HepG2 (cell line): ENCODE measurements at regions not wholly inside any gene's neighbourhood (a gene's known extent, or its start where the extent isn't known, plus 50 kb on each side); places are given as distances from the start of the nearest gene placed in this dataset.

Source experiments
- DR1 ChIP-seq: sonication (generic); formaldehyde crosslinking; IDR thresholded peaks from 2 replicates; pipeline ENCODE4 v1.8.0; 2021; ENCODE audit warnings: mild to moderate bottlenecking, missing genetic modification reagents, inconsistent platforms
- MYNN ChIP-seq: sonication (generic); formaldehyde crosslinking; IDR thresholded peaks from 2 replicates; pipeline ENCODE4 v1.4.0; 2020; ENCODE audit warnings: mild to moderate bottlenecking, low read depth, missing genetic modification reagents
- ZFP41 ChIP-seq: sonication (generic); formaldehyde crosslinking; IDR thresholded peaks from 2 replicates; pipeline ENCODE4 v1.4.0; 2020; ENCODE audit warnings: mild to moderate bottlenecking, missing genetic modification reagents, borderline replicate concordance
- ZSCAN25 ChIP-seq: sonication (generic); formaldehyde crosslinking; IDR thresholded peaks from 2 replicates; pipeline ENCODE4 v1.8.0; 2022; ENCODE audit warnings: mild to moderate bottlenecking, missing genetic modification reagents
- TF ChIP-seq, protein P1 (sequence below): sonication (generic); formaldehyde crosslinking; IDR thresholded peaks from 2 replicates; pipeline ENCODE4 v1.8.1; 2023; ENCODE audit warnings: mild to moderate bottlenecking, missing genetic modification reagents
- TF ChIP-seq, protein P2 (sequence below): sonication (generic); formaldehyde crosslinking; IDR thresholded peaks from 2 replicates; pipeline ENCODE4 v1.5.0; 2020; ENCODE audit warnings: mild to moderate bottlenecking, missing genetic modification reagents
- TF ChIP-seq, protein P3 (sequence below): sonication (generic); formaldehyde crosslinking; IDR thresholded peaks from 2 replicates; pipeline ENCODE4 v1.8.0; 2022; ENCODE audit warnings: mild to moderate bottlenecking, missing genetic modification reagents, moderate library complexity
- TF ChIP-seq, protein P4 (sequence below): sonication (generic); formaldehyde crosslinking; IDR thresholded peaks from 2 replicates; pipeline ENCODE4 v1.5.1; 2020; ENCODE audit warnings: missing genetic modification reagents, mild to moderate bottlenecking, borderline replicate concordance
- TF ChIP-seq, protein P5 (sequence below): sonication (generic); formaldehyde crosslinking; IDR thresholded peaks from 2 replicates; pipeline ENCODE4 v1.5.1; 2020; ENCODE audit warnings: mild to moderate bottlenecking, missing genetic modification reagents
- TF ChIP-seq, protein P6 (sequence below): sonication (generic); formaldehyde crosslinking; IDR thresholded peaks from 2 replicates; pipeline ENCODE4 v1.8.1; 2022; ENCODE audit warnings: low read depth, mild to moderate bottlenecking, missing genetic modification reagents
- TF ChIP-seq, protein P7 (sequence below): IDR thresholded peaks from 2 replicates; pipeline ENCODE4 v1.6.1; 2016; ENCODE audit warnings: mild to moderate bottlenecking

DNA sequence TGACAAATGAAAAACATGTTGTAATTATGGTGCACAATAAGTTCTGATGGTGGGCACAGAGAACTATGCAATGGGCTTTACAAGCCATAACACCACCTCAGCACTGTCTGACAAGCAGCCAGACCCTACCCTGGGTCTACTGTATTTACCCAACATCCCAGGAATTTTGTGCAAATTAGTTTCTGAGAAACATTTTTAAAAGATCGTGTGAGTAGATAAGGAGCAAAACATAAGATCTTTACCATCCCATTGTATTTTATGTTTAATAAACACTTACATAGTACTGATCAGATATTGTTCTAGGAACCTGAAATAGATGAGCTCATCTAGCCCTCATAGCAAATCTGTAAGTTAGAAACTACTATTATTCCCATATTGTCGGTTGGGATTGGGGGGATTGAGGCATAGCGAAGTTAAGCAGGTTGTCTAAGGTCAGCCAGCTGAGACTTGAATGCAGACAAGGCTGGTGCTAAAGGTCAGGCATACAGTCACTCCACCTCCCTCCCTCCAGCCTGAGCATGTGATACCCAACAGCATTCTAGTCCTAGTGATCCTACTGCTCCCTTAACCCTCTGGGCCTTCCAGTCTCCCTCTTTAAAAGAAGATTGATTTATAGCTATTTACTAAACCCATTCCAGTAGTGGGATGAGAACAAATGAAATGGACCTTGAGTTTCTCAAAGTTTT, 67.4 kb upstream of the STAM2 start (continued):
- TF ChIP-seq, protein P1, sequence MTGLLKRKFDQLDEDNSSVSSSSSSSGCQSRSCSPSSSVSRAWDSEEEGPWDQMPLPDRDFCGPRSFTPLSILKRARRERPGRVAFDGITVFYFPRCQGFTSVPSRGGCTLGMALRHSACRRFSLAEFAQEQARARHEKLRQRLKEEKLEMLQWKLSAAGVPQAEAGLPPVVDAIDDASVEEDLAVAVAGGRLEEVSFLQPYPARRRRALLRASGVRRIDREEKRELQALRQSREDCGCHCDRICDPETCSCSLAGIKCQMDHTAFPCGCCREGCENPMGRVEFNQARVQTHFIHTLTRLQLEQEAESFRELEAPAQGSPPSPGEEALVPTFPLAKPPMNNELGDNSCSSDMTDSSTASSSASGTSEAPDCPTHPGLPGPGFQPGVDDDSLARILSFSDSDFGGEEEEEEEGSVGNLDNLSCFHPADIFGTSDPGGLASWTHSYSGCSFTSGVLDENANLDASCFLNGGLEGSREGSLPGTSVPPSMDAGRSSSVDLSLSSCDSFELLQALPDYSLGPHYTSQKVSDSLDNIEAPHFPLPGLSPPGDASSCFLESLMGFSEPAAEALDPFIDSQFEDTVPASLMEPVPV (CRISPR knock-in tag), result no peak
- TF ChIP-seq, protein P2, sequence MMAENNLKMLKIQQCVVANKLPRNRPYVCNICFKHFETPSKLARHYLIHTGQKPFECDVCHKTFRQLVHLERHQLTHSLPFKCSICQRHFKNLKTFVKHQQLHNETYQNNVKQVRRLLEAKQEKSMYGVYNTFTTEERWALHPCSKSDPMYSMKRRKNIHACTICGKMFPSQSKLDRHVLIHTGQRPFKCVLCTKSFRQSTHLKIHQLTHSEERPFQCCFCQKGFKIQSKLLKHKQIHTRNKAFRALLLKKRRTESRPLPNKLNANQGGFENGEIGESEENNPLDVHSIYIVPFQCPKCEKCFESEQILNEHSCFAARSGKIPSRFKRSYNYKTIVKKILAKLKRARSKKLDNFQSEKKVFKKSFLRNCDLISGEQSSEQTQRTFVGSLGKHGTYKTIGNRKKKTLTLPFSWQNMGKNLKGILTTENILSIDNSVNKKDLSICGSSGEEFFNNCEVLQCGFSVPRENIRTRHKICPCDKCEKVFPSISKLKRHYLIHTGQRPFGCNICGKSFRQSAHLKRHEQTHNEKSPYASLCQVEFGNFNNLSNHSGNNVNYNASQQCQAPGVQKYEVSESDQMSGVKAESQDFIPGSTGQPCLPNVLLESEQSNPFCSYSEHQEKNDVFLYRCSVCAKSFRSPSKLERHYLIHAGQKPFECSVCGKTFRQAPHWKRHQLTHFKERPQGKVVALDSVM (CRISPR knock-in tag), result no peak
- TF ChIP-seq, protein P3, sequence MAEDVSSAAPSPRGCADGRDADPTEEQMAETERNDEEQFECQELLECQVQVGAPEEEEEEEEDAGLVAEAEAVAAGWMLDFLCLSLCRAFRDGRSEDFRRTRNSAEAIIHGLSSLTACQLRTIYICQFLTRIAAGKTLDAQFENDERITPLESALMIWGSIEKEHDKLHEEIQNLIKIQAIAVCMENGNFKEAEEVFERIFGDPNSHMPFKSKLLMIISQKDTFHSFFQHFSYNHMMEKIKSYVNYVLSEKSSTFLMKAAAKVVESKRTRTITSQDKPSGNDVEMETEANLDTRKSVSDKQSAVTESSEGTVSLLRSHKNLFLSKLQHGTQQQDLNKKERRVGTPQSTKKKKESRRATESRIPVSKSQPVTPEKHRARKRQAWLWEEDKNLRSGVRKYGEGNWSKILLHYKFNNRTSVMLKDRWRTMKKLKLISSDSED (CRISPR knock-in tag), result no peak
- TF ChIP-seq, protein P4, sequence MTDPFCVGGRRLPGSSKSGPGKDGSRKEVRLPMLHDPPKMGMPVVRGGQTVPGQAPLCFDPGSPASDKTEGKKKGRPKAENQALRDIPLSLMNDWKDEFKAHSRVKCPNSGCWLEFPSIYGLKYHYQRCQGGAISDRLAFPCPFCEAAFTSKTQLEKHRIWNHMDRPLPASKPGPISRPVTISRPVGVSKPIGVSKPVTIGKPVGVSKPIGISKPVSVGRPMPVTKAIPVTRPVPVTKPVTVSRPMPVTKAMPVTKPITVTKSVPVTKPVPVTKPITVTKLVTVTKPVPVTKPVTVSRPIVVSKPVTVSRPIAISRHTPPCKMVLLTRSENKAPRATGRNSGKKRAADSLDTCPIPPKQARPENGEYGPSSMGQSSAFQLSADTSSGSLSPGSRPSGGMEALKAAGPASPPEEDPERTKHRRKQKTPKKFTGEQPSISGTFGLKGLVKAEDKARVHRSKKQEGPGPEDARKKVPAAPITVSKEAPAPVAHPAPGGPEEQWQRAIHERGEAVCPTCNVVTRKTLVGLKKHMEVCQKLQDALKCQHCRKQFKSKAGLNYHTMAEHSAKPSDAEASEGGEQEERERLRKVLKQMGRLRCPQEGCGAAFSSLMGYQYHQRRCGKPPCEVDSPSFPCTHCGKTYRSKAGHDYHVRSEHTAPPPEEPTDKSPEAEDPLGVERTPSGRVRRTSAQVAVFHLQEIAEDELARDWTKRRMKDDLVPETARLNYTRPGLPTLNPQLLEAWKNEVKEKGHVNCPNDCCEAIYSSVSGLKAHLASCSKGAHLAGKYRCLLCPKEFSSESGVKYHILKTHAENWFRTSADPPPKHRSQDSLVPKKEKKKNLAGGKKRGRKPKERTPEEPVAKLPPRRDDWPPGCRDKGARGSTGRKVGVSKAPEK (CRISPR knock-in tag), result no peak
- TF ChIP-seq, protein P5, sequence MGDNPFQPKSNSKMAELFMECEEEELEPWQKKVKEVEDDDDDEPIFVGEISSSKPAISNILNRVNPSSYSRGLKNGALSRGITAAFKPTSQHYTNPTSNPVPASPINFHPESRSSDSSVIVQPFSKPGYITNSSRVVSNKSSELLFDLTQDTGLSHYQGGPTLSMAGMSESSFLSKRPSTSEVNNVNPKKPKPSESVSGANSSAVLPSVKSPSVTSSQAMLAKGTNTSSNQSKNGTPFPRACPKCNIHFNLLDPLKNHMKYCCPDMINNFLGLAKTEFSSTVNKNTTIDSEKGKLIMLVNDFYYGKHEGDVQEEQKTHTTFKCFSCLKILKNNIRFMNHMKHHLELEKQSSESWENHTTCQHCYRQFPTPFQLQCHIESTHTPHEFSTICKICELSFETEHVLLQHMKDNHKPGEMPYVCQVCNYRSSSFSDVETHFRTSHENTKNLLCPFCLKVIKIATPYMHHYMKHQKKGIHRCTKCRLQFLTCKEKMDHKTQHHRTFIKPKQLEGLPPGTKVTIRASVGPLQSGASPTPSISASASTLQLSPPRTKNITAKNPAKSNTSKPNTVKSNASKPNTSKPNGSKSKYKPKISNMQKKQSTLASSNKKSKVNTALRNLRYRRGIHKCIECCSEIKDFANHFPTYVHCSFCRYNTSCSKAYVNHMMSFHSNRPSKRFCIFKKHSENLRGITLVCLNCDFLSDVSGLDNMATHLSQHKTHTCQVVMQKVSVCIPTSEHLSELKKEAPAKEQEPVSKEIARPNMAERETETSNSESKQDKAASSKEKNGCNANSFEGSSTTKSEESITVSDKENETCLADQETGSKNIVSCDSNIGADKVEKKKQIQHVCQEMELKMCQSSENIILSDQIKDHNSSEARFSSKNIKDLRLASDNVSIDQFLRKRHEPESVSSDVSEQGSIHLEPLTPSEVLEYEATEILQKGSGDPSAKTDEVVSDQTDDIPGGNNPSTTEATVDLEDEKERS (CRISPR knock-in tag), result no peak
- no peak for TF ChIP-seq DR1 (CRISPR knock-in tag)
- TF ChIP-seq, protein P6, sequence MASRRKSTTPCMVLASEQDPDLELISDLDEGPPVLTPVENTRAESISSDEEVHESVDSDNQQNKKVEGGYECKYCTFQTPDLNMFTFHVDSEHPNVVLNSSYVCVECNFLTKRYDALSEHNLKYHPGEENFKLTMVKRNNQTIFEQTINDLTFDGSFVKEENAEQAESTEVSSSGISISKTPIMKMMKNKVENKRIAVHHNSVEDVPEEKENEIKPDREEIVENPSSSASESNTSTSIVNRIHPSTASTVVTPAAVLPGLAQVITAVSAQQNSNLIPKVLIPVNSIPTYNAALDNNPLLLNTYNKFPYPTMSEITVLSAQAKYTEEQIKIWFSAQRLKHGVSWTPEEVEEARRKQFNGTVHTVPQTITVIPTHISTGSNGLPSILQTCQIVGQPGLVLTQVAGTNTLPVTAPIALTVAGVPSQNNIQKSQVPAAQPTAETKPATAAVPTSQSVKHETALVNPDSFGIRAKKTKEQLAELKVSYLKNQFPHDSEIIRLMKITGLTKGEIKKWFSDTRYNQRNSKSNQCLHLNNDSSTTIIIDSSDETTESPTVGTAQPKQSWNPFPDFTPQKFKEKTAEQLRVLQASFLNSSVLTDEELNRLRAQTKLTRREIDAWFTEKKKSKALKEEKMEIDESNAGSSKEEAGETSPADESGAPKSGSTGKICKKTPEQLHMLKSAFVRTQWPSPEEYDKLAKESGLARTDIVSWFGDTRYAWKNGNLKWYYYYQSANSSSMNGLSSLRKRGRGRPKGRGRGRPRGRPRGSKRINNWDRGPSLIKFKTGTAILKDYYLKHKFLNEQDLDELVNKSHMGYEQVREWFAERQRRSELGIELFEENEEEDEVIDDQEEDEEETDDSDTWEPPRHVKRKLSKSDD (CRISPR knock-in tag), result no peak
- no peak for TF ChIP-seq MYNN (CRISPR knock-in tag)
- TF ChIP-seq, protein P7, sequence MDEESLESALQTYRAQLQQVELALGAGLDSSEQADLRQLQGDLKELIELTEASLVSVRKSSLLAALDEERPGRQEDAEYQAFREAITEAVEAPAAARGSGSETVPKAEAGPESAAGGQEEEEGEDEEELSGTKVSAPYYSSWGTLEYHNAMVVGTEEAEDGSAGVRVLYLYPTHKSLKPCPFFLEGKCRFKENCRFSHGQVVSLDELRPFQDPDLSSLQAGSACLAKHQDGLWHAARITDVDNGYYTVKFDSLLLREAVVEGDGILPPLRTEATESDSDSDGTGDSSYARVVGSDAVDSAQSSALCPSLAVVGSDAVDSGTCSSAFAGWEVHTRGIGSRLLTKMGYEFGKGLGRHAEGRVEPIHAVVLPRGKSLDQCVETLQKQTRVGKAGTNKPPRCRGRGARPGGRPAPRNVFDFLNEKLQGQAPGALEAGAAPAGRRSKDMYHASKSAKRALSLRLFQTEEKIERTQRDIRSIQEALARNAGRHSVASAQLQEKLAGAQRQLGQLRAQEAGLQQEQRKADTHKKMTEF, result no peak
- TF ChIP-seq ZFP41 (CRISPR knock-in tag), result no peak
- TF ChIP-seq ZSCAN25 (CRISPR knock-in tag), result no peak
